Vagina (tissue), 2 donors: ENCODE measurements at regions not wholly inside any gene's neighbourhood (a gene's known extent, or its start where the extent isn't known, plus 50 kb on each side); places are given as distances from the start of the nearest gene placed in this dataset.

ENCODE experiments used
- CTCF ChIP-seq, 3 experiments: fragments of 450-650 bp in 2 of 3; fragments of 200-600 bp in 1 of 3; sonication (generic) in 1 of 3; IDR thresholded peaks; one replicate each; pipeline ENCODE4 v1.5.1; 2017 to 2019; ENCODE audit warnings: antibody characterized with exemption in 3 of 3, mild to moderate bottlenecking in 2 of 3, moderate library complexity in 2 of 3
- POLR2AphosphoS5 ChIP-seq, 2 donors: sonication (generic); formaldehyde crosslinking; IDR thresholded peaks; one replicate each; pipeline ENCODE4 v1.9.0; 2017; ENCODE audit warnings: antibody characterized with exemption in 2 of 2, mild to moderate bottlenecking in 2 of 2, low read depth in 1 of 2; ENCODE audit not compliant: insufficient read depth in 1 of 2

GRCh38 chr10:43878386-43878785 is 229.7 kb upstream of the ZNF32 start:
- TF ChIP-seq CTCF (IDR thresholded peaks at IDR 0.05) (no peak), POLR2AphosphoS5 (IDR thresholded peaks at IDR 0.05; ENCODE audit: insufficient read depth in 1 of 2, low read depth in 1 of 2) (no peak)
